ENCODE measurements at regions not wholly inside any gene's neighbourhood (a gene's known extent, or its start where the extent isn't known, plus 50 kb on each side); places are given as distances from the start of the nearest gene placed in this dataset.

- no peak for ATAC-seq
Measured at GRCh38 chr2:196449083-196449482, 190.4 kb upstream of the CCDC150 start.

DNA sequence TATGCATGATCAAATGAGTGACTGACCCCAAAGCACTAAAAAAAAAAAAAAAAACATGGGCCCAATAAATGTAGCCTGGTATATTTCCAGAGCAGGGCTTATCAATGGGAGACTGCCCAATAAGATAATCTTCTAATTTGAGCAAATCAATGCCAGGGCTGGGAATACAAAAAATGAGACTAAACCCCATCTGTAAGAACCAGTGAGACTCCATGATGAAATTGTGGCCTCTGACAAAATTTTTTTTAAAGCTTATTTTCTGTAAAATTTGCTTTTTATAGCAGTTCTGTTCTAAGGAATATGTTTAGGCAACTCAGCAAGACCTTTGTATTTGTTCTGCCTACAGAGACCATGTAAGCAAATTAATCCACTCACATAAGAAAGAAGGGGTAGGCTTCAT, 186.8 kb upstream of the CCDC150 start:
- no peak for ATAC-seq

DNA sequence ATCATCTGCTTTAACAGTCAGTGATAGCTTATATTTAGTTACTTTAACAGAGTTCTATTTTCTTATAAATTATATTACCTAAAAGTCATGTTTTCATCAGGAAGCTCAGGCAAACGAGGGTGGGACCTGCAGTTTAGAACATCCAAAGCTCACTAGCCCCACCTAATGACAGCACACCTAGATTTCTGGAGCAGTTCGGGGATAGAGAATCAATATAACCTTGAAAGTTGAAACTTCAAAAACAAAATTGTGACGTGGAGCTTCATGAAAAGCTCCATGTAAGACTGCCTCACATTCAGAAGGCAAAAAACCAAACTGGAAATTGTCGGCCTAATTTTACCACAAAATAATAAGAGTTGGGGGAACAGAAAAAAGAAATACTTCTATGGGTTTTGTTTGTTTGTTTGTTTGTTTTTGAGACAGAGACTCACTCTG, 185.9 kb upstream of the CCDC150 start:
- ATAC-seq = peak in 1 of 2 donors; percentile 41

DNA sequence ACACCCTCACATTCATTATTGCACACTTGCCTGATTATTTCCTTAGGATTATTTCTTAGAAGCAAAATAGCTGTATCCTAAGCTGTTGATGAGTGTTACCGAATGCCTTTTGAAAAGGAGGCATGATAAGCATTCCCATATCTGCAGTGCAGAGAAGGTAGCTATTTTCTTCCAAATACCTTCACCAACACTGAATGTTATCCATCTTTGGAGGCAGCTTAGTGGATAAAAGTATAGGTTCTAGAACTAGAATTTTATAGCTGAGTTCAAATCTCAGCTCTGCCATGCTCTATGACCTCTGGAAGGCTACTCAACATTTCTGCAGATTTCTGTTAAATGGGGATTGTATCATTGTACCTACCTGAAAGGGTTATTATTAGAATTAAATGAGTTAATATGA, 185.0 kb upstream of the CCDC150 start:
- ATAC-seq = no peak

GRCh38 chr2:196459539-196459938, 180.0 kb upstream of the CCDC150 start:
- no peak for ATAC-seq

- ATAC-seq = no peak
Measured at GRCh38 chr2:196463706-196464105, 175.8 kb upstream of the CCDC150 start.

DNA sequence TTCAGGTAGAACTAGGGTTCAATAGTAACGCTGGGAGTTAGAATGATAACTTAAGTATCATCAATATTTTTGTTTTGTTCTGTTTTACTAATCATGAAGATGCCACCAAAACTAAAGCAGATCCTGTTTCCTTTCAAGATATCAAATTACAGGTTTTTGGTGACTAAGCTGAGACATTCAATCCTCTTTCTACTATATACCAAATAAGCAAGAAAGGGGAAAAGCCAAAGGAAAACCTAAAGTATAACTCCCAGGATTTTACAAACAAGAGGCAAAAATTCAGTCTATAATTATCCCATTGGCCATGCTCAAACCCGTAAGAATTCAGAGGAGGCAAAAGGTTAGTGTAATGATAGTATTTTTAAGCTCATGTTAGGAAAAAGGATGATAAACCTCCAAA, 175.2 kb upstream of the CCDC150 start:
- ATAC-seq = no peak

DNA sequence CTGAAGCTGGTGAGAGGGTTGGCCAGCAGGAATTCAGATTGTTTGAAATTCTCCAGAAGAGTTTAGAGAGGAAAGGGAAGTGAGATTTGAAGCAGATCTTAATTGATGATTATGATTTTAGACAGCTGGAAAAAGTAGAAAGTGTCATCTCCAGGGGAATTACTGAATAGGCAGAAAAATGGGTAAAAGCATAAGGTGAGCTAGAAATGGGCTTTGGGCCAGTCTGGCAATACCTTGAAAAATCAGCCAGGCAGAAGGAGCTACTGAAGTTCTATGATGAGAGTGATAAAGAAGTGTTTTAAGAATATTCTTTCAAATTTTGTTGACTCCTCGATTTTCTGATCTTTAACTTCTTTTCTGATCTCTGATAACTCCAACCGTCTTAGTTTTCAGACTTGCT, 172.9 kb upstream of the CCDC150 start:
- no peak for ATAC-seq

GRCh38 chr2:196468394-196468793, 171.1 kb upstream of the CCDC150 start:
- no peak for ATAC-seq

DNA sequence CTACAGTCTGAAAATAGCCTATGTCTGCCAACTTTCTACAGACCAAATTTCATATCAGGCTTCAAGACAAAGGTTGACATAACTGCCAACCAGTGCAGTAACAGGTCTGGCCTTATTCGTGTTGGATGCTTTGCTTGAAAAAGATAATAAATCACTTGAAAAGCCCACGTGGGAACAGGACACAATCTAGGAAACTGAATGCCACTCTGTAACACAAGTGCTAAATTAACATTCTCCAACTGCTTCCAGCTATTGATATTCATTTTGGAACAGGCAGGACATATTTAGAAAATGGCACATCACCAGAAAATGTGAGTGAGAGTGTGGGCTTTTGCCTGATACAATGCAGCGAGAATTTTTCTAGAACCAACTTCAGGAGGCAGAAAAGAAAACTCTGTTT, 165.9 kb upstream of the CCDC150 start:
- ATAC-seq = no peak

GRCh38 chr2:196475611-196476010, 163.9 kb upstream of the CCDC150 start:
- ATAC-seq = no peak

DNA sequence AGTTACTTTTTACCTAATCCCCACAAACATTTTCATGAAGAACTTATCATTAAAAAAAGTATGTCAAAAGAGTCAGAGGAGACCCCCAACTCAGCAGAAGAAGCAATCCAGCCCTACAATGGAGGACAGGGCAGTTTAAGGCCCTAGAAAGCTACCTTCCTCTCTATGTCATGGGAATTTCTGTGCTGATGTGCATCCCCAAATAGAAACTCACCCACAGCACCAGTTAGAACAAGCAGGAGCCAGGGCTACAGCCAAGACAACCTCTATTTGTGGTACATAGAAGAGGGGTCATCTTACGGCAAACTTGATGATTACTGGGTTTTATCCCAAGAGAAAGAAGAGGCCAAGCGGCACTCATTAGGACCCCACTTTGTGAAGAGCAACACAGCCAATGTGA, 160.9 kb upstream of the CCDC150 start:
- ATAC-seq = no peak

DNA sequence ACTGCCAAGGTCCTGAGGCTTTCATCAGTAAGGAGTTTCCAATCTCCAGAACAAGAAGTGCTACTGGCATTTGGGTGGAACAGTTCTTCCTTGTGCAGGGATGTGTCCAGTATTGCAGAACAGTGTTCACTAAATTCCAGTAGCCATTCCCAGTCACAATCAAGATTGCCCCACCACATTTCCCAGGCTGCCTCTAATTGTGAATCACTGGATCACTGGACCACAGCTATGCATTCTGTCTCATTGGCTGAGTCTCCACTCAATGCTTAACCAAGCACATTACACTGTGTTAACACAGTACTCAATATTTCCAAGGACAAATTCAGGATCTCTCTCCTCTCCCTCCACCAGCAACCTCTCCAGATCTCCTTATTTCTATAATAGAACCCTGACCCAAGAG, 160.2 kb upstream of the CCDC150 start:
- ATAC-seq = no peak

DNA sequence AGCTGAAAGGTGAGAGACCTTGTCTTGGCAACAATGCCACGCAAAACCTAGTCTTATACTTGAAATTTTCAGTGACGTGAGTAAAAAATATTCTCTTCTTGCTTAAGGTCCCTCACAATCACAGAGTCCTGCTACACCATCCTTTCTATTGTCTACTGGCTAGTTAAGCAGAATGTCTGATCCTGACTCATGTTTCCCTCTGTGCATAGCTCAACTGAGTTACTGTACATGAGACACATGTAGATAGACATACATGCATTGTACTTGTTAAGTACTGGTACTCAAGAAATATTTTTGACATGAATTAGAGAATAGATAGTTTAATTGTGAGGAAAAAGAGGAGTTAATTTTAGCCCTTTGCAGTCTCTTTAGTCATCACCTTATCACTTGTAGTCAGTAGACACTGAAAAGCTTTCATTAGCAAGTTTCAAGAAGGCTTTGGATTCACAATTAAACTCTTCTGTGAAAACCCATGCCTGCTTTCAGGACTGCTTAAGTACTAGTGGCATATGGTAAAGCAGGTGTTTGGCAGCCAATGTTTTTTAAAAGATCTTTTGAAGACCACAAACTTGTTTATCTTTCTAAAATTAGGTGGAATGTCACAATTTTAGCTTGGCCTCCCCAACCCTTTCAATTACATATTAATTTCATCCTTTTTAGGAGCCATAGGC, 158.7 kb upstream of the CCDC150 start:
- ATAC-seq = no peak

- ATAC-seq = no peak
Measured at GRCh38 chr2:196481324-196481697, 158.2 kb upstream of the CCDC150 start.

DNA sequence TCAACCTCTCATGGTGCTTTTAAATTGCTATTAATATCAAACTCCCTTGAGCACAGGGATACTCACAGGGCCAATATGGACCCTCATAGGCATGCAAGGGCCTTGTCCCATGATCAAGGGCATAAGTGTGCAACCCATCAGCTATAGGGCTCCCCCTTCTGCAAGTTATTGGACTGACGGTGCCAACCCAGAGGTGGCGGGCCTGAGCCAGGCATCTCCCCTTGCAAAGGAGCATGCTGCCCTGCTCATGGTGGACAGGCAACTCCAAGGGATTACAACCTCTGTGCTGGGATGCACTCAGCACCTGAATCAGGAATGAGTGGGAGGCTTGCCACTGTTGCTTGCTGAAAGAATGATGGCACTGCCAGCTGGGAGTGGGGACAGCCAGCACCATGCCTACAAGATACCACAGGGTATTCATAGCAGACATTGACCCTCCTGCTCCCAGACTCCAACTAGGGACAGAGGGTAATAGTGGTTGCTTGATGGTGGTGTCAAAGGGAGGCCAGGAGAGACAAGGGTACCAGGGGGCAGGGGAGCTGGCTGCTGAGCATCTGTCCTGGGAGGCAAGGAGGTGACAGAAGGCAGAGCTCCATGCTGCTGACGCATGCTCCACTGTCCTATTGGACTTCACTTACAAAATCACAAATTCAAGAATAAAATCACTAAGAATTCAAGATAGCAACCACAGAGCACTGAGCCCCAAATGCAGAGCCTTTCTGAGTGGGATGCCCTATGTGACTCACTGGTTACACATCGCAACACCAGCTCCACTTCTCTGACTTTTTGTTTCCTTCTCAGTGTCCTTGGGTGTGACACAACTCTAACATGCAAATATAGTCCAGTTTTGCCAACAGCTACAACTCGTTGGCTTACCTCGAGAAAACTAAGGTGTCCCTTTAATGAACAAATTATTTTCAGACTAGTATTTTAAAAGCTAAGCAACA, 157.1 kb upstream of the CCDC150 start:
- peak in 1 of 2 donors; percentile 49 for ATAC-seq

GRCh38 chr2:196486146-196486545, 153.4 kb upstream of the CCDC150 start:
- ATAC-seq = no peak

DNA sequence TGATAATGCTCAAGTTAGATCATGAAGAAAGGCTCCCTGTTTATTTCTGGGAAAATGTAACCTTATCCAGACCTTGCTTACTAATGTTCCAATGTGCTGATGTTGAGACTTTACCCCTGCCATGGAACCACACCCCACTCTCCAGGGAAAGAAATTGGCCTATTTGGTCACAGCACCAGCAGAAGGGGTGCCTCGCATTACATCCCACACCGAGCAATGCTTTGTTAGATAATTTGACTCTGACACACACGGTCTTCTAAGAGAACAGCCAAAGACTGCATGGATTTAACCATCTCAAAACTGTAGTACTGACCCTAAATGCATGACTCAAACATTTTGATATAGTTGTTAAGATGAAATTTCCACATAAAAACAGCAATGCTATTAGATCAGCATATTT, 152.1 kb upstream of the CCDC150 start:
- ATAC-seq = no peak

- no peak for ATAC-seq
Measured at GRCh38 chr2:196489371-196489770, 150.1 kb upstream of the CCDC150 start.

GRCh38 chr2:196492946-196493345, 146.6 kb upstream of the CCDC150 start:
- ATAC-seq = no peak

GRCh38 chr2:196498962-196499361, 140.6 kb upstream of the CCDC150 start:
- no peak for ATAC-seq

DNA sequence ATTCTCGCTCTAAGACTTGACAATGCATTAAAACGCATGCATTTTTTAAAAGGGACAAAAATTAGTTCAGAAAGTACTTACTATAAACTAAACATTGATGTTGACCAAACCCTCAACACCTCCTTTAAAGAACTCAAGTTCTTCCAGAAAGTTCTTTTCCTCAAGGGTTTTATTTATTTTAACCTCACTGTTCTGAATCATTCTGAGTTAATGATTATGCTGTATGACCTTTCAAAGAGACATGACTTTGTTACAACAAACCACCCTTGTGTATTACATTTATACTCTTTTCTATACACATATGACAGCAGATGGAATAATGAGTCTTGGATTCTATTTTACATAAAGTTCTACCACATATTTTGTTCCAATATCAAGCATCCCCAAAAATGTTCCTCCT, 139.8 kb upstream of the CCDC150 start:
- ATAC-seq = no peak

DNA sequence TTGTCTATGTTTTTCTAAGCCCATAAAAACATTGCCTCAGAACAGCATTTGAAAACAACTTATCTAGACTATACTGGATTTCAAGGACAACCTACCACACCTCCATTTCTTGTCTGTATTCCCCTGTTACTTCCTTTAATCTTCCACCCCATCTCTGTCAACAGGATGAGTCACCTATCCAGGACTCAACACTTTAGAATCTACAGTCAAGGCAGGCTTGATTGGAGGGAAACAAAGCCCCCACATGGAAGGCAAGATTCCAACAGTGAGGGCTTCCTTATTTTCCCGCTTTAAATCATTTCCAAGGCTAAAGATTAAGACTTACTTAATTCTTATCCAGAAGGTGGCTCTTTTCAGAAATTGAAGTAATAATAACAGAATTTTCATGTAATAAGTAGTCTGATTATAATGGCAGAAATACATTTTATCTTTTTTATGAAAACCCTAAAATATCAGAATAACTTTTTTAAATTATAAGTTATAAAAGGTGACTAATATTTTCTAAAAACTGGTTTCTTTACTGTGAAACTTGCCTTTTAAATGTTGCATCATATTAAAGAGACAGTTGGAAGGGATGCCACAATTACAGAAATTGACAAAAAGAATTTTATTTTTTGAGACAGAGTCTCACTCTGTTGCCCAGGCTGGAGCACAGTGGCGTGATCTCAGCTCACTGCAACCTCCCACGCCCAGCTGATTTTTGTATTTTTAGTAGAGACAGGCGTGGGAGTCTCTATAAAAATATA, 138.7 kb upstream of the CCDC150 start:
- ATAC-seq = no peak

GRCh38 chr2:196501836-196502235, 137.7 kb upstream of the CCDC150 start:
- no peak for ATAC-seq

Measured in activated CD4-positive, CD25-positive, alpha-beta regulatory T cell treated with anti-CD3 and anti-CD28 coated beads, Interleukin-2, amount 50 U/mL, for 24 hours (primary cell).